Mucosa of gallbladder (tissue), 1 donor: ENCODE measurements at regions not wholly inside any gene's neighbourhood (a gene's known extent, or its start where the extent isn't known, plus 50 kb on each side); places are given as distances from the start of the nearest gene placed in this dataset.
"Not testable (repeated sequence)": the region's sequence is repeated elsewhere in the genome, so short reads cannot be mapped to it uniquely, and the experiment has no call there.

Source experiments
- DNase-seq: peaks from one replicate; pipeline ENCODE4 v3.0.0-alpha.2; 2020; ENCODE audit warnings: low spot score
- donor health status: DM: no; HTN: no; CAD: no.

DNA sequence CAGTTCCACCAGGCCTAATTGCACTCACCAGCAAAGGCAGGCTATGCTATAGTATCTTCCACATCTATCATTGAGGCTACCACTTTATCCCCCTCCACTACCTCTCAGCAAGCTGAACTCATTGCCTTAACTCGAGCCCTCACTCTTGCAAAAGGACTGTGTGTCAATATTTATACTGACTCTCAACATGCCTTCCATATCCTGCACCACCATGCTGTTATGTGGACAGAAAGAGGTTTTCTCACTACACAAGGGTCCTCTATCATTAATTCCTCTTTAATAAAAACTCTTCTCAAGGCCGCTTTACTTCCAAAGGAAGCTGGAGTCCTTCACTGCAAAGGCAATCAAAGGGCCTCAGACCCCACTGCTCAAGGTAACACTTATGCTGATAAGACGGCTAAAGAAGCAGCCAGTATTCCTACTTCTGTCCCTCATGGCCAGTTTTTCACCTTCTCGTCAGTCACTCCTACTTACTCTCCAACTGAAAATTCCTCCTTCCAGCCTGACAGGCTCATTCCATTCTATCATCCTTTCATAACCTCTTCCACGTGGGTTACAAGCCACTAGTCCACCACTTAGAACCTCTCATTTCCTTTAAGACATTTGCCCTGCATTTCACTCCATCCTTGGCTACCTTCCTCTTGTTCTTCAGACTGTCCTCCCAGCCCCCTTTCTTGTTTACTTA lies 1110.9 kb upstream of the TMEM132C start:
- not testable (repeated sequence) for DNase-seq

DNA sequence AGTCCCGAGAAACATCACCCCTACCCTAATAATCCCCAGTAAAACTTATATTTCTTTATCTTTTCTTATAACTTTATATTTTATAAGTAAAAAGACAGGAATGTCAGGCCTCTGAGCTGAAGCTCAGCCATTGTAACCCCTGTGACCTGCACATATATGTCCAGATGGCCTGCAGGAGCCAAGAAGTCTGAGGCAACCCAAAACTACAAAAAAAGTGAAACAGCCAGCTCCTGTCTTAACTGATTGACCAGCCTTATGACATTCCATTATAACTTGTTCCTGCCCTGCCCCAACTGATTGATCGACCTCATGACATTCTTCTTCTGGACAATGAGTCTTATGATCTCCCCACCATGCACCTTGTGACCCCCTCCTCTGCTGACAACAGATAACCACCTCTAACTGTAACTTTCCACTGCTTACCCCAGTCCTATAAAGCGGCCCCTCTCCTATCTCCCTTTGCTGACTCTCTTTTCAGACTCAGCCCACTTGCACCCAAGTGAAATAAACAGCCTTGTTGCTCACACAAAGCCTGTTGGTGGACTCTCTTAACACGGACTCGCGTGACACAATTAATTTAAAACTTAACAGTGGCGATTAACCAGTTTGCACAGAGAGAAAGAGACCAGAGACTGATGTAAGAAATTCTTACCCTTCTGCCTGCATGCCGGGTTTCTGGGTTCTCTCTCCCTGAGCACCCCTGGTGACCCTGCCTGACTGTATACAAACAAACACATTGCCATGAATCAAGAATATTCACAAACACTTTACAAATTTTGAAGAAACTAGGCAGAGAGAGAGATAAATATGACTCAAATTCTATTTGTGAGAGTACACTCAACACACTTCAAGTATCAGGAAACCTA lies 1109.2 kb upstream of the TMEM132C start:
- peak; percentile 61 for DNase-seq

DNA sequence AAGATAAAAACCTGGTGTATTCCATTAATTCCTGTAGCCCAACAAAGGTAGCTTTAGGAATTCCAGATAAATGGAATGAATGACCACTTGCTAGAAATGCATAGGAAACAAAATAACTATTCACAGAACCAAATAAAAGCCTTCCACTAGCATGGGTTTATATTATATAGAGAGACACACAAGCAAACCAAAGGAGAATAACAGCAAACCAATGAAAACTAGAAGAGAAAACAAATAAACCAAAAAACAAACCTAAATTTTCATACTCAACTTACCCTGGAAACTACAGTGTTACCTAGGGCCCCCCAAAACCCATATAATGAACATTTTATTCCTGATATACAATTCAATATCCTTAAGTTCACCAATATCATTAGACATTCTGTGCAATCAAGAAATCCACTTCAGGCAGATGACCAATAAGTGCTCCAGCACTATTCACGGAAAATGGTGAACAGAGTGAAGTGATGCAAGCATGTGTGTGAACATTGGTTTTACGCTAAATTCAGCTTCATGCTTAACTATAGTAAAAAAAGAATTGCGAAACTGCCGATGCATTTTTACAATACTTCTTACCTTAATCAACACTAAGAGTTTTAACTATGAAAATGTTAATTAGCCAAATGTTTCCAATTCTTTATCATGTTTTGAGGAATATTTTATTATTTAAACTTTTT lies 1108.4 kb upstream of the TMEM132C start:
- DNase-seq: no peak

DNA sequence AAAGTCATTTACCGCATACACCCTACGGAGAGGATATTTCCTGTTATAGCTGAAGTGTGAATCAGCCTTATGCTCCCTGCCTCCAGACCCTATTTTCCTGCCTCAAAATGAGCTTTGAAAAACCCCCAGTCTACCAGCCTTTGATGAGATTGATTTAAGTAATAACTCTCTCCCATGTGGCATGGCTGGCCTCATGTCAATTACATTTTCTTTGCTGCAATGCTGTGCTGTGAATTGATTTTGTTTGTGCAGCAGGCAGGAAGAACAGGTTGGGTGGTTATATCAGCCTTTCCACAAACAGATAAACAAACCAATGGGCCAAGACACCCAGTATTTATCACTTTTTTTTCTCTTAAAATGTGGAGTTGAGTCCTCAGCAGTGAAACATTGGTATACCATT lies 1105.5 kb upstream of the TMEM132C start:
- no peak for DNase-seq

DNA sequence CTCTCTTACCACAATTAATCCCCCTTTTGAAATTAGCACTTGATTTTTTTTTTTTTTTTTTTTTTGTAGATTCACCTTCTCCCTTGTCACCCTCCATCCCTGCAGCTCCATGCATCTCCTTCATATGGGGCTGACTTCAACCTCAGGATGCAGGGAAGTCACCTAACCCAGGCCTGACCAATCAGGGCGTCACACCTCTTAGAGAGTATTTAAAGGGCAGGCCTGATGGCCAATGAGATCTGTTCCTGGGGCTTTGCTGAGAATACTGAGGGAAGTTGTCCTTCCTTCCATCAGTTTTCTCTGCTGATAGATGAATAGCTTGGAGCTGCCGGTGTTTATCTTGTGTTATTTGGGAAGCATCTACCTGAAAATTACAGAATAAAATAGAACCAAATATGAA lies 1104.7 kb upstream of the TMEM132C start:
- no peak for DNase-seq

DNA sequence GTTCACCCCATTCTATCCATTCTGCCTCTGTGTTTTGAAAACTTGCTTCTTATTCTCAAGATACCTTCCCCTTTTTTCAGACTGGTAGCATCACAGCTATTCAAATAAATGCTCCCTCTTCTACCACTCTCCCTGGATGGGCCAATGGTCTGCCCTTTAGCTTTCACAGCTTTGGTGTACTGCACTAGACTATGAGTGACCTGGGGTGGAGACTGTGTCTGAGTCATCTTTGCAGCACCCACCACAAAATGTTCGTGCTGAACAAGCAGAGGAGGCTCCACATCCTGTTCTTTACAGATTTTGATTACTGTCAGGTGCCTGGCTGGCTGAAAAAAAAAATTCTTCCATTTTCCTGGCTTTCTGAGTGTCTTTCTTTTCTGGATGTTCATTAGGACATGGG lies 1104.1 kb upstream of the TMEM132C start:
- DNase-seq: no peak

DNA sequence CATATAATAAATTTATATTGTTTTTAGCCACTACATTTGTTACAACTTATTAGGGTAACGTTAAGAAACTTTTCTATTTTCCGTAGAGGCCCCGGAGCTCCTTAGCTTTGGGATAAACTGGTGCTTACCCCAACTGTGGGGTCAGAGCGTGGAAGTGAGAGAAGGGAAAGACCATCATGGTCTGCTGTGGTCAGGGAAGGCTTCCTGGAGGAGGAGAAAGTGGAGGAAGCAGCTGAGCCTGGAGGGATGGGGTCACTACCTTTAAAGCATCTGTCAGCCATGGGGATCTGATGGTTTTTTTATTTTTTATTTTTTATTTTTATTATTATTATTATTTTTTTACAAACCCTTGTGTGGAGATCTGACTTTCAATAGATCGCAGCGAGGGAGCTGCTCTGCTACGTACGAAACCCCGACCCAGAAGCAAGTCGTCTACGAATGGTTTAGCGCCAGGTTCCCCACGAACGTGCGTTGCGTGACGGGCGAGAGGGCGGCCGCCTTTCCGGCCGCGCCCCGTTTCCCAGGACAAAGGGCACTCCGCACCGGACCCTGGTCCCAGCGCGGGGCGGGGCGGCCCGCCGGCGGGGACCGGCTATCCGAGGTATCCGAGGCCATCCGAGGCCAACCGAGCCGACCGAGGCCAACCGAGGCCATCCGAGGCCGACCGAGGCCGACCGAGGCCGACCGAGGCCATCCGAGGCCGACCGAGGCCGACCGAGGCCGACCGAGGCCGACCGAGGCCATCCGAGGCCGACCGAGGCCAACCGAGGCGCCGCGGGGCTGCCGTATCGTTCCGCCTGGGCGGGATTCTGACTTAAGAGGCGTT lies 1101.2 kb upstream of the TMEM132C start:
- peak; percentile 87 for DNase-seq

DNA sequence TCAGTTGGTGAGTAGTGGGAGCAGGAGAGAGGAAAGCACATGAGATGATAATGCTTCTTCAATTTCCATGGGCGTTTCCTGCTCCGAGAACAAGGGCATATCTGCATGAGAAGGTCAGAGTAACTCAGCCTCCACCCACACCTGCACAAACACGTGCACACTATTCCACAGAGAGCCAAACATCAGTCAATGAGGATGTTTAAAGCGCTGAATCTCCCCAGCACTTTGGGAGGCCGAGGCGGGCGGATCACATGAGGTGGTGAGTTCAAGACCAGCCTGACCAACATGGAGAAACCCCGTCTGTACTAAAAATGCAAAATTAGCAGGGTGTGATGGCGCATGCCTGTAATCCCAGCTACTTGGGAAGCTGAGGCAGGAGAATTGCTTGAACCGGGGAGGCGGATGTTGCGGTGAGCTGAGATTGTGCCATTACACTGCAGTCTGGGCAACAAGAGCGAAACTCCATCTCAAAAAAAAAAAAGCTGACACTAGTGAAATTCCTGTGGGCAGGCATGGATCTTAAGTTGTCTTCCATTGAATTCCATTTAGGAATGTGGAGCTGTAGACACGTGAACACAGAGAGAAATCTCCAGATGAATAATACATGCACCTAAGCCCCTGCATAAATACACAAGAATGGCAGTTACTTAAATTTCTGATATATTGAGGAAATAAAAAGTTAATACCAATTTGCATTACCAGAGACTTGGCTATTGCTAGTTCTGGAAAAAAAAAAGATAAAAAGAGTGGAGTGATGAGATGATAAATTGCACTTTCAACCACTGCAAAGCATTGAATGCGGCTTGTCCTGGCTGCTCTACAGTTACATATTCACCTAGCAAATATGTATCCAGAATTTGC lies 1097.4 kb upstream of the TMEM132C start:
- DNase-seq: no peak

DNA sequence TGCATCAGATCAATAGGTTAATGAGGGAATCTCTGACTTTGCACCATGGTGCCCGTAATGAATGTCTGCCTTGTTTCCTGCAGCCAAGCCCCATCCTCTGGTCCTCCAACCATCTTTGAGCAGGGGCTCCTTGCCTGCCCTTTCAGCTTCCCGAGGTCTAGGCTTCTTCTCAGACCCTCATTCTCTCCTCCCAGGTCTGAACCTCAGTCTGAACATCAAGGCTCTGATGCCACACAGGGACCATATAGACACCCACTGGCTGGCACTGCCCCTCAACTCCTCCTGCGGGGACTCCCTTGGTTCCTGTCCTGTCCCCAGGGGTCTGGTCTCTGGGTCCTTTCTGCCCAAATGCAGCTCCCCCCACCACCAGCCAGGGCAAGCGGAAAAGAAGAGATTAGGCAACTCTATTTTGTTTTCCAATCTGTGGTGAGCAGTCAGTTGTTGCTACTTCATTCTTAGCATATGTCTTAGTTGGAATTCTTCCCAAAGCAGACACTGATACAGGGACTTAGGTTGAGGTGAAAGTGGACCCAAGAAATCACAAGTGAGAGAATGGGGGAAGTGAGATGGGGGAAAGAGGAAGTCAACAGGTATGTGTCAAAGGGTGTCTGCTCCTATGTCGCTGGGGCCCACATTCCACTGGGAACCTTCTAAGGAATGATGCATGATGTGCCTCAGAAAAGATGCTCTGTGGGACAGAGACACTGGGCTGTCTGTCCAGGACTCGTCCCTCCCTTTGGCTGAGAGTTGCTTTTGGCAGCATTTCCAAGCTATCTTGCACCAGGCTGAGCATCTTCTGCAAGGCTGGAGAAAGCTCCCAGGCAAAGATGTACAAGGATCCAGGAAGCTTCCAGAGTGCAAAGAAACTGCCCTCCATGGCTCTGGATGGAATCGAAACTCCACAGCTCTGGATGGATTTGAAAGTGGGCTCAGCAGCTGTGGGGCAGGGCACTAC lies 1096.5 kb upstream of the TMEM132C start:
- no peak for DNase-seq

DNA sequence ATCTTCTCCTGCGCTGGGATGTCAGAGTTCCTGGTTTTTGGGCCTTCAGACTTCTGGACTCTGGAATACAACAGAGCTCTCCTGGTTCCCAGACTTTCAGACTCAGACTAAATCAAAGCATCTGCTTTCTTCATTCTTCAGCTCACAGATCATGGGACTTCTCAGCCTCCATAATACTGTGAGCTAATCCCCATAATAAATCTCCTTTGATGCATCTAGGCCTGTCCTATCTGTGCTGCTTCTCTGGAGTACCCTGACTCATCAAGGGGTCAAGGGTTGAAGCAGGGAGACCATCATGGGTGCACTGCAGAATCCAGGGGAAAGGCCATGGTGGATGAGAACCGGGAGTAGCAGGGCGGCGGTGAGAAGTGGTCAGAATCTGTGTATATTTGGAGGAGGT lies 1094.1 kb upstream of the TMEM132C start:
- no peak for DNase-seq

DNA sequence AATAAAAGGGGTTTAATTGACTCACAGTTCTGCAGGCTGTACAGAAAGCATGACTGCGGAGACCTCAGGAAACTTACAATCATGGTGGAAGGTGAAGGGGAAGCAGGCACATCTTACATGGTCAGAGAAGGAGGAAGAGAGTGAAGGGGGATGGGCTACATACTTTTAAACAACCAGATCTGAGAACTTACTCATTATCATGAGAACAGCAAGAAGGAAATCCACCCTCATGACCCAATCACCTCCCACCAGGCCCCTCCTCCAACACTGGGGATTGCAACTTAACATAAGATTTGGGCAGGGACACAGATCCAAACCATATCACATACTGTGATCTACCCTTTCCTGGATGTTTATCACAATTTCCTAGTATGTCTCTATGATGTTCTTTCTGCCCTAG lies 1093.0 kb upstream of the TMEM132C start:
- not testable (repeated sequence) for DNase-seq

DNA sequence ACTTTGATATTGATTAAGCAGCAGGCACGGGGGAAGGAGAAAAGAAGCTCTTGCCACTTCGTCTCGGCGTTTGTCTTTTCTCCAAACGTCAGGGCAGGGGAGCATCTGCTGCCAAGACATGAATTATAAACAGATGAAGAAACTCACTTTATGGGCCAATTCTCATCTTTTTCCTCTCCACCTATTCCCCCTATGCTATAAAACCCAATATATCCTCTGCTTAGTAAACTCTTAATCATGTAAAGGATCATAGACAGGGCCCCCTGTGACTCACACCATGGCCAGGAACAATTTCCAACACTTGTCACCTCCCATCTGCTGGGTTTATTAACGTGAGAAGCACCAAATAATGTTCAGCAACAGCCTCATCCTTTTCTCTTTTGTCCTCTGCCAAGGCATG lies 1092.1 kb upstream of the TMEM132C start:
- DNase-seq: no peak

DNA sequence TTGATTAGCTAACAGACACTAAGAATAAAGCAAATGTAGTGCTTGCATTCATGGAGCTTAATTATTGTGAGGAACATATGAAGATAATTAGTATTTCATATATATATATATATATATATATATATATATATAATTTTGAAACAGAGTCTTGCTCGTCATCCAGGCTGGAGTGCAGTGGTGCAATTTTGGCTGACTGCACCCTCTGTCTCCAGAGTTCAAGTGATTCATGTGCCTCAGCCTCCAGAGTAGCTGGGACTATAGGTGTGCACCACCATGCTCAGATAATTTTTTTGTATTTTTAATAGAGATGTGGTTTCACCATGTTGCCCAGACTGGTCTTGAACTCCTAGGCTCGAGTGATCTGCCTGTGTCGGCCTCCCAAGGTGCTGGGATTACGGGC lies 1091.6 kb upstream of the TMEM132C start:
- DNase-seq: no peak

DNA sequence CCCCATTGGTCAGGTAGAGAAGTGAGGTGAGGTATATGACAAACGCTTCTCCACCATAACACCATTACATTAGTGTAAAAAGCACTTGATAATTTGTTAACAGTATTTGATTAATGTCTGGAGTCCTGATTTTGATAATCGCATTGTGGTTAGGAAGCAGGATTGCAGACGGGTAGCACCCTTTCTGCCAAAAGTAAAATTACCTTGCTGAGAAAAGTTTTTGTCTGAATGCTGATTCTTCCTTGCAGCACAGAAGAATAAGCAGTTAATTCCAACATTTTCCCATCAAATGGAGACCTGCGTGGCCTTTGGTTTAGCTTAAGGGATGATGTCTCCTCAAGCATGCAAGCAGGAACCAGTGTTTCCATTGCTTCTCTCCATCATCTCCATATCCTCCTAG lies 1090.2 kb upstream of the TMEM132C start:
- DNase-seq: no peak

DNA sequence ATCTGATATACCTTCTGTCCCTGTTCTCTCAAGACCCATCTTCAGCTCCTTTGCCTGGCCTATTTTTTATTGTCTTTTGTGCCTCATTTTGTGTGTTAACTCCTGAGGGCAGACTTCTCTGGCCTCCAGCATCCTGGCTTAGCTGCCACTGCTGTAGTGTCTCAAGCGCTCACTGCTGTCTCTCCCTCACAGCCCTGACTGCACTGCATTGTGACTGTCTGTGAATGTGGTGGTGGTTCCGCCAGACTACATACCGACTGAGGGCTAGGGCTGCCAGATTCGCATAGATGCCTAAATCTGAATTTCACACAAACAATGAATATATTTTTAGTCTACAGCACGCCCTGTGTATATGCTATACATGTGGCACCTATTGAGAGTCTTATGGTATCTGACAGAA lies 1088.9 kb upstream of the TMEM132C start:
- DNase-seq: no peak

DNA sequence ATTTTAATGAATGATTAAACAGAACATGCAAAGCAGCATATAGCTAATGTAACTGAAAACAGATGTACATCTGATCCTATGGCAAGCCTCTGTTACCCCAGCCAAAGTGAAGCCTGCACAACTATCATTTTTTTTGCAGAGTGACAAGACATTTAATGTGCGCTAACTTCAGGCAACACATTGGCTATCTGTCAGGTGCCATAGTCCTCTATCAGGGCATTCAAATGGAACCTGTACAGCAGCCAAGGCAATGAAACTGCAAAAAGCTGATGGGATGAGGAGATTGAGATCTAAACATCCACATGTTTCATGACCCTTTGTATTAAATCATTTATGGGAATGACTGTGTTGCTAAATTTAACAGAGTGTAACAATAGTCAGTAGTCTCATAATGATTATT lies 1088.5 kb upstream of the TMEM132C start:
- no peak for DNase-seq

DNA sequence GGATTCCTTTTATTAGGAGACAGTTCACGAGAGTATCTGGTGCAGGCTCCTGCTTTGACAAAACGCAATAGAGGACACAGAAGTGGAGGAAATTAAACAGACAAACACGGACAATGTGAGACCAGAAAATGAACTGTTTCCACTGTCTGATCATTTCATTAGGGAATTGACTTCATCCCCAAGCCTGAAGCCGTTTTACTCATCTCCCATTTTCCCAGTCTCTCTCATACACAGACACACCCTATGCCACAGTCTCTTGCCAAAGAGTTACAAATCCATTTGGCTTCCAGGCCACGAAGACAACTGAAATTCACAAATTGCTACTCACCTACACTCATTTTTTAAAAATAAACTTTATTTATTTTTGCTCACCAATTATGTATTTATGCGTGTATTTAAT lies 1087.8 kb upstream of the TMEM132C start:
- DNase-seq: no peak

DNA sequence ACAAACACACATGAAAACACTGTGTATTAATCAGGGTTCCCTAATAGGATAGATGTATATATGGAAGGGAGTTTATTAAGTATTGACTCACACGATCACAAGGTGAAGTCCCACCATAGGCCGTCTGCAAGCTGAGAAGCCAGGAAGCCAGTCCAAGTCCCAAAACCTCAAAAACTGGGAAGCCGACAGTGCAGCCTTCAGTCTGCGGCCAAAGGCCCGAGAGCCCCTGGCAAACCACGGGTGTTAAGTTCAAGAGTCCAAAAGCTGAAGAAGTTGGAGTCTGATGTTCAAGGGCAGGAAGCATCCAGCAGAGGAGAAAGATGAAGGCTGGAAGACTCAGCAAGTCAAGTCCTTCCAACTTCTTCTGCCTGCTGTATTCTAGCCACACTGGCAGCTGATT lies 1085.0 kb upstream of the TMEM132C start:
- no peak for DNase-seq

DNA sequence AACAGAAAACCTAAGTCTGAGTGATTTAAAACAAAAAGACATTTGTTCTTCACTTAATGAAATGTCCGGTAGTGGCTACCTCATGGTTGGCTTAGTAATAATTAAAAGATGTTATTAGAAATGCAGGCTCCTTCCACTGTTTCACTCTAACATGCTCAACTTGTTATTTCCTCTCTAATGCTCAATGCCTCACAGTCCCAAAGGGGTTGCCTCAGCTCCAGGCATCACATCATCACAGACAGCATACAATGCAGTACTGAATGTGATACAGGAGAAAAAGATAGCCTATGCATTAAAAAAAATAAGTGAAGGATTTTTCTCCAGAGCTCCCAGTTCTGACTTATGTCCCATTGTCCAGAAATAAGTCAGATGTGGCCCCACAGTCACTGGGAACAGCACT lies 1077.0 kb upstream of the TMEM132C start:
- no peak for DNase-seq

DNA sequence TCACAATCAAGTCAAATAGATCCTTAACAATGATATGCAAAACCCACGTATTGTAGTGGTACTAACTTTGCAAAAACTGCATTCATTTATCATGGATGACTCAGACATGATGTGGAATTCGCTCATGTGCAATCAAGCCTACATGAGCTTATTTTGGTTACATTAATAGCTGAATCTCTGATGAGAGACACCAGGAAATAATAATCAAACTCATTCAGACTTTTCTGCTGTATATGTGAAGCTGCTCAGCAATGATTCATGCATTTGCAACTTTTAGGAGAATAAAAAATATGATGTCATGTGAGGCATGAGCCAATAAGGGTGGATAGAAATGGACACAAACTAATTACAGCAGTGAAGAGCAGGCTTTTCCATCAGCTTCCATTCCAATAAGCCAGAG lies 1075.8 kb upstream of the TMEM132C start:
- no peak for DNase-seq
